ENCODE measurements at regions not wholly inside any gene's neighbourhood (a gene's known extent, or its start where the extent isn't known, plus 50 kb on each side); places are given as distances from the start of the nearest gene placed in this dataset.

- no peak for DNase-seq (ENCODE audit: low read depth in 1 of 2, low spot score in 1 of 2)
Observed at GRCh38 chr6:121020656-121021055, 313.6 kb downstream of the TBC1D32 start.

- no peak for DNase-seq (ENCODE audit: low read depth in 1 of 2, low spot score in 1 of 2)
Observed at GRCh38 chr6:121008553-121008952, 325.7 kb downstream of the TBC1D32 start.

- no peak for DNase-seq (ENCODE audit: low read depth in 1 of 2, low spot score in 1 of 2)
Observed at GRCh38 chr6:121006024-121006423, 328.3 kb downstream of the TBC1D32 start.

GRCh38 chr6:121000381-121000780, 333.9 kb downstream of the TBC1D32 start:
- no peak for DNase-seq (ENCODE audit: low read depth in 1 of 2, low spot score in 1 of 2)

GRCh38 chr6:120996340-120996739, 337.9 kb downstream of the TBC1D32 start:
- DNase-seq (ENCODE audit: low read depth in 1 of 2, low spot score in 1 of 2): no peak

- no peak for DNase-seq (ENCODE audit: low read depth in 1 of 2, low spot score in 1 of 2)
Observed at GRCh38 chr6:120994573-120994967, 339.7 kb downstream of the TBC1D32 start.

- DNase-seq (ENCODE audit: low read depth in 1 of 2, low spot score in 1 of 2): no peak
Observed at GRCh38 chr6:120993929-120994572, 340.2 kb downstream of the TBC1D32 start.

- no peak for DNase-seq (ENCODE audit: low read depth in 1 of 2, low spot score in 1 of 2)
Observed at GRCh38 chr6:120992257-120992656, 342.0 kb downstream of the TBC1D32 start.

GRCh38 chr6:120990866-120991265, 343.4 kb downstream of the TBC1D32 start:
- DNase-seq (ENCODE audit: low read depth in 1 of 2, low spot score in 1 of 2): no peak

- no peak for DNase-seq (ENCODE audit: low read depth in 1 of 2, low spot score in 1 of 2)
Observed at GRCh38 chr6:120981835-120982234, 352.4 kb downstream of the TBC1D32 start.

- DNase-seq (ENCODE audit: low read depth in 1 of 2, low spot score in 1 of 2): no peak
Observed at GRCh38 chr6:120966321-120966720, 368.0 kb downstream of the TBC1D32 start.

- DNase-seq (ENCODE audit: low read depth in 1 of 2, low spot score in 1 of 2): no peak
Observed at GRCh38 chr6:120965814-120966213, 368.5 kb downstream of the TBC1D32 start.

- no peak for DNase-seq (ENCODE audit: low read depth in 1 of 2, low spot score in 1 of 2)
Observed at GRCh38 chr6:120960761-120961160, 373.5 kb downstream of the TBC1D32 start.

GRCh38 chr6:120954111-120954510, 380.2 kb downstream of the TBC1D32 start:
- DNase-seq (ENCODE audit: low read depth in 1 of 2, low spot score in 1 of 2): no peak

- no peak for DNase-seq (ENCODE audit: low read depth in 1 of 2, low spot score in 1 of 2)
Observed at GRCh38 chr6:120951258-120951657, 383.0 kb downstream of the TBC1D32 start.

- DNase-seq (ENCODE audit: low read depth in 1 of 2, low spot score in 1 of 2): no peak
Observed at GRCh38 chr6:120947111-120947510, 387.2 kb downstream of the TBC1D32 start.

GRCh38 chr6:120945905-120946594, 388.2 kb downstream of the TBC1D32 start:
- no peak for DNase-seq (ENCODE audit: low read depth in 1 of 2, low spot score in 1 of 2)

- DNase-seq (ENCODE audit: low read depth in 1 of 2, low spot score in 1 of 2): no peak
Observed at GRCh38 chr6:120938876-120939472, 395.3 kb downstream of the TBC1D32 start.

- DNase-seq (ENCODE audit: low read depth in 1 of 2, low spot score in 1 of 2): no peak
Observed at GRCh38 chr6:120938164-120938875, 396.0 kb downstream of the TBC1D32 start.

GRCh38 chr6:120935908-120936307, 398.4 kb downstream of the TBC1D32 start:
- DNase-seq (ENCODE audit: low read depth in 1 of 2, low spot score in 1 of 2): no peak

GRCh38 chr6:120935016-120935415, 399.3 kb downstream of the TBC1D32 start:
- DNase-seq (ENCODE audit: low read depth in 1 of 2, low spot score in 1 of 2): no peak

Data from activated CD4-positive, alpha-beta T cell treated with anti-CD3 and anti-CD28 coated beads, Interleukin-2, amount 50 U/mL, for 24 hours (primary cell).